NCI-H2196 treated with DMSO at 0.1 percent for 48 hours (cell line): ENCODE measurements at regions not wholly inside any gene's neighbourhood (a gene's known extent, or its start where the extent isn't known, plus 50 kb on each side); places are given as distances from the start of the nearest gene placed in this dataset.

Experiments used
- DNase-seq: peaks from one replicate; lab custom pipeline; 2025; ENCODE audit not compliant: unreplicated experiment; lab: John Stamatoyannopoulos, UW

- DNase-seq: no peak
These were observed 60.8 kb upstream of the FAM3C start for GRCh38 chr7:121456785-121457359.

GRCh38 chr7:121456015-121456414 lies 59.9 kb upstream of the FAM3C start:
- DNase-seq: no peak

GRCh38 chr7:121452389-121452788 lies 56.3 kb upstream of the FAM3C start:
- DNase-seq: no peak

GRCh38 chr7:121451367-121452094 lies 55.4 kb upstream of the FAM3C start:
- DNase-seq: no peak

GRCh38 chr7:121450631-121451198 lies 54.6 kb upstream of the FAM3C start:
- DNase-seq: no peak

- no peak for DNase-seq
These were observed 53.7 kb upstream of the FAM3C start for GRCh38 chr7:121449735-121450240.

GRCh38 chr7:121449329-121449728 lies 53.2 kb upstream of the FAM3C start:
- no peak for DNase-seq

GRCh38 chr7:121448429-121448828 lies 52.3 kb upstream of the FAM3C start:
- no peak for DNase-seq

GRCh38 chr7:121447911-121448300 lies 51.8 kb upstream of the FAM3C start:
- no peak for DNase-seq

- no peak for DNase-seq
These were observed 51.3 kb upstream of the FAM3C start for GRCh38 chr7:121447243-121447910.

- no peak for DNase-seq
These were observed 50.4 kb upstream of the FAM3C start for GRCh38 chr7:121446526-121446925.
